ENCODE measurements at regions not wholly inside any gene's neighbourhood (a gene's known extent, or its start where the extent isn't known, plus 50 kb on each side); places are given as distances from the start of the nearest gene placed in this dataset.

GRCh38 chrX:4588466-4588865 is 875.0 kb upstream of the PRKX start:
- TF ChIP-seq CTCF (IDR thresholded peaks at IDR 0.05; ENCODE audit: low read depth, low read length) (no peak), POLR2A (IDR thresholded peaks at IDR 0.05; ENCODE audit: extremely low read depth, insufficient read length) (no peak), MAX (IDR thresholded peaks at IDR 0.05; ENCODE audit: low read depth, low read length) (no peak), MYC (IDR thresholded peaks at IDR 0.05; ENCODE audit: low read depth, low read length) (no peak)
